Transverse colon (tissue), 4 donors: ENCODE measurements at regions not wholly inside any gene's neighbourhood (a gene's known extent, or its start where the extent isn't known, plus 50 kb on each side); places are given as distances from the start of the nearest gene placed in this dataset.

Experiments used
- DNase-seq: peaks from one replicate; pipeline ENCODE4 v3.0.0-alpha.2; 2019
- H3K27ac ChIP-seq, 4 donors: fragments of 200-600 bp; sonication (generic); 2 replicates each; pipeline ENCODE4 v1.5.1; 2016 to 2018; ENCODE audit warnings: inconsistent platforms in 4 of 4
- H3K27me3 ChIP-seq: fragments of 200-600 bp; sonication (generic); 2 replicates; pipeline ENCODE4 v1.5.1; 2017; ENCODE audit warnings: inconsistent platforms
- H3K36me3 ChIP-seq, 4 donors: fragments of 200-600 bp; sonication (generic); 2 replicates each; pipeline ENCODE4 v1.5.1; 2017 to 2019; ENCODE audit warnings: inconsistent platforms in 4 of 4
- H3K4me1 ChIP-seq, 4 donors: fragments of 200-600 bp; sonication (generic); 2 replicates each; pipeline ENCODE4 v1.5.1; 2017 to 2020; ENCODE audit warnings: inconsistent platforms in 4 of 4
- H3K4me3 ChIP-seq, 4 donors: fragments of 200-600 bp; sonication (generic); 1 replicate in 1 of 4; 2 replicates in 3 of 4; pipeline versions ENCODE4 v1.5.1 to v1.6.1; 2017 to 2019; ENCODE audit warnings: inconsistent platforms in 4 of 4
- H3K9me3 ChIP-seq, 2 donors: fragments of 200-600 bp; sonication (generic); 2 replicates each; pipeline ENCODE4 v1.5.1; 2017 to 2019; ENCODE audit warnings: inconsistent platforms in 2 of 2
- CTCF ChIP-seq, 5 experiments: fragments of 200-600 bp in 3 of 5; fragments of 450-650 bp in 2 of 5; sonication (generic) in 3 of 5; IDR thresholded peaks; 1 replicate in 2 of 5; 2 replicates in 3 of 5; pipeline ENCODE4 v1.5.1; 2016 to 2017; ENCODE audit warnings: antibody characterized with exemption in 5 of 5, inconsistent platforms in 3 of 5, mild to moderate bottlenecking in 2 of 5, moderate library complexity in 1 of 5
- EP300 ChIP-seq: sonication (generic); formaldehyde crosslinking; IDR thresholded peaks from one replicate; pipeline ENCODE4 v1.6.1; 2017; ENCODE audit warnings: antibody characterized with exemption, low read depth
- POLR2A ChIP-seq: fragments of 450-650 bp; IDR thresholded peaks from one replicate; pipeline ENCODE4 v1.6.1; 2016; ENCODE audit warnings: antibody characterized with exemption, mild to moderate bottlenecking, moderate library complexity
- POLR2AphosphoS5 ChIP-seq, 3 donors: sonication (generic); formaldehyde crosslinking; IDR thresholded peaks; one replicate each; pipeline ENCODE4 v1.6.1; 2016; ENCODE audit warnings: antibody characterized with exemption in 3 of 3
- WGBS, 2 donors: methylation state at CpG; one replicate each; pipeline ENCODE4 v1.1.5; 2018; ENCODE audit warnings: low coverage in 1 of 2; 5-methylcytosine and 5-hydroxymethylcytosine counted together
- in situ Hi-C, 4 donors: fragments of 200-750 bp; cut with MboI; loops; one replicate each; pipeline versions ENCODE4 v1.15.0 to v1.15.1; 2017; ENCODE audit warnings: low sequenced_read_pairs in 3 of 4, low pct_ligation_motif_present in 1 of 4, low pct_unique_long_range_greater_than_20kb in 1 of 4
- intact Hi-C: fragments of 100-400 bp; cut with DNase I; formaldehyde crosslinking; loops from one replicate; pipeline ENCODE4 v1.15.1; 2023; ENCODE audit warnings: low total_unique reads

GRCh38 chr6:81940451-81940985 lies 188.0 kb upstream of the TENT5A start:
- Histone ChIP-seq H3K27ac (no peak overlapping the region), H3K36me3 (no peaks in the 10 kb centered on the region), H3K4me3 (no peak overlapping the region), H3K4me1 (peaks cover 0 to 20% (median 8%) of the 10 kb centered on the region in 4 donors), H3K27me3 (no peaks in the 10 kb centered on the region), H3K9me3 (no peaks in the 10 kb centered on the region)
- in situ Hi-C loops (no loop called here), intact Hi-C loops (loop anchor here (10.0 kb wide), 1 partner anchor 1864 kb away; no protein-coding TSS in a partner anchor)
- no peak for TF ChIP-seq POLR2AphosphoS5 (IDR thresholded peaks at IDR 0.05)
- no peak for TF ChIP-seq EP300
- no peak for TF ChIP-seq POLR2A
- TF ChIP-seq CTCF (IDR thresholded peaks at IDR 0.05) = no peak
- DNase-seq = no peak
- WGBS, 2 donors = 71 to 75% methylated on average over 1 of the region's 1 CpG

- intact Hi-C loops (loop anchor here (10.0 kb wide), 1 partner anchor 1865 kb away; no protein-coding TSS in a partner anchor), in situ Hi-C loops (no loop called here)
- Histone ChIP-seq H3K27me3 (no peaks in the 10 kb centered on the region), H3K9me3 (no peaks in the 10 kb centered on the region), H3K4me3 (no peak overlapping the region), H3K27ac (no peak overlapping the region), H3K4me1 (peaks cover 0 to 20% (median 8%) of the 10 kb centered on the region in 4 donors), H3K36me3 (no peaks in the 10 kb centered on the region)
- 56% methylated on average over 3 of the region's 3 CpGs; no CpG with 5 or more reads in 1 of the 2 donors for WGBS, 2 donors
- no peak for DNase-seq
- no peak for TF ChIP-seq EP300
- TF ChIP-seq POLR2A = no peak
- no peak for TF ChIP-seq POLR2AphosphoS5 (IDR thresholded peaks at IDR 0.05)
- TF ChIP-seq CTCF (IDR thresholded peaks at IDR 0.05) = no peak
Measured at GRCh38 chr6:81939766-81940165, 187.3 kb upstream of the TENT5A start.

- DNase-seq = no peak
- peaks cover 0 to 20% (median 8%) of the 10 kb centered on the region in 4 donors for H3K4me1 ChIP-seq
- peak overlapping the region in 2 of 4 donors; percentile 30 to 44 for H3K27ac ChIP-seq
- H3K27me3 ChIP-seq = no peaks in the 10 kb centered on the region
- H3K36me3 ChIP-seq = no peaks in the 10 kb centered on the region
- intact Hi-C loops (no loop called here), in situ Hi-C loops (no loop called here)
- no peak overlapping the region for H3K4me3 ChIP-seq
- WGBS, 2 donors = 75 to 80% methylated on average over 2 to 3 of the region's 3 CpGs
- H3K9me3 ChIP-seq = no peaks in the 10 kb centered on the region
- TF ChIP-seq POLR2A (no peak), CTCF (IDR thresholded peaks at IDR 0.05) (no peak), EP300 (no peak), POLR2AphosphoS5 (IDR thresholded peaks at IDR 0.05) (no peak)
Measured at GRCh38 chr6:81938991-81939732, 186.7 kb upstream of the TENT5A start.

GRCh38 chr6:81938014-81938856 lies 185.8 kb upstream of the TENT5A start:
- Histone ChIP-seq H3K27me3 (no peaks in the 10 kb centered on the region), H3K36me3 (no peaks in the 10 kb centered on the region), H3K9me3 (no peaks in the 10 kb centered on the region), H3K27ac (peak overlapping the region in 3 of 4 donors; percentile 44 to 64 (median 53)), H3K4me3 (peak overlapping the region in 1 of 4 donors; percentile 6), H3K4me1 (peaks cover 0 to 20% (median 8%) of the 10 kb centered on the region in 4 donors)
- TF ChIP-seq EP300 (peak; percentile 18), POLR2AphosphoS5 (IDR thresholded peaks at IDR 0.05) (peak in 2 of 3 donors; percentile 58 to 59), CTCF (IDR thresholded peaks at IDR 0.05) (no peak)
- DNase-seq = no peak
- intact Hi-C loops = no loop called here
- in situ Hi-C loops = no loop called here
- WGBS, 2 donors = 21 to 23% methylated on average over 4 of the region's 4 CpGs
